GM12873 (cell line): ENCODE measurements at regions not wholly inside any gene's neighbourhood (a gene's known extent, or its start where the extent isn't known, plus 50 kb on each side); places are given as distances from the start of the nearest gene placed in this dataset.

Source experiments
- TF ChIP-seq, protein P1 (sequence below): IDR thresholded peaks from 2 replicates; pipeline ENCODE4 v1.5.1; 2012; ENCODE audit warnings: low read depth, mild to moderate bottlenecking, moderate library complexity, low read length, control low read depth; ENCODE audit not compliant: insufficient read depth; ENCODE audit errors: missing control alignments

DNA sequence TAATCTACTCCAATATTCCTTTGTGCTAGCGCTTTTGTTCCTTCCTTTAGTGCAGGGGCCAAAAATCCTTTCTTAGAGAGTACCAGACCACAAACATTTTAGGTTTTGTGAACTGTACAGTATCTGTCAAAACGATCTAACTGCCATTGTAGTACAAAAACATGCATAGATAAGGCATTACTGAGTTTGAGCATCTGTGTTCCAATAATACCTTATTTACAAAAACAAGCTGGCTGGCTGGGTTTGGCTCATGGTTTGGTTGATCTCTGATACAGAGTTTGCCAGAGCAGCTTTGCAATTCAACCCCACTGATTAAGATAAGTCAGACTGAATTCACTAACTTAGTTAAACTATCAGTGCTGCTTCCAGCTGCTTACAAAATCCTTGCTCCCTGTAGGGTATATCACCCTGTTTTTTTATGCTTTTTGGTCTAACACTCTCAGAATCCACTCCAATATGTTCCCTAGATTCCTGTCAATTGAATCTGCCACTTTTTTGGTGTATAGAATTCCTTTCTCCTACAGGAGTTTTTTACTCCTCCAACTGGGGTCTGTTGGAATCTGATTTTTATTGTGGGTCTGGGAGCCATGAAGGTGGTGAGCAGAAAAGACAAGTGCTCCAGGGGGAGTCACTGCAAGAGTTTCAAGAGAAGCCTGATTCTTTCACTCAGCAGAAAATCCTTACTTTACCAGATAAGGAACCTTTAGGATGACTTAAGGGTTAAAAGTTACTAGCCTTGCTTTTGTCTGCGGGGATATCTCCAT lies 1399.4 kb downstream of the EFNB2 start:
- TF ChIP-seq, protein P1, sequence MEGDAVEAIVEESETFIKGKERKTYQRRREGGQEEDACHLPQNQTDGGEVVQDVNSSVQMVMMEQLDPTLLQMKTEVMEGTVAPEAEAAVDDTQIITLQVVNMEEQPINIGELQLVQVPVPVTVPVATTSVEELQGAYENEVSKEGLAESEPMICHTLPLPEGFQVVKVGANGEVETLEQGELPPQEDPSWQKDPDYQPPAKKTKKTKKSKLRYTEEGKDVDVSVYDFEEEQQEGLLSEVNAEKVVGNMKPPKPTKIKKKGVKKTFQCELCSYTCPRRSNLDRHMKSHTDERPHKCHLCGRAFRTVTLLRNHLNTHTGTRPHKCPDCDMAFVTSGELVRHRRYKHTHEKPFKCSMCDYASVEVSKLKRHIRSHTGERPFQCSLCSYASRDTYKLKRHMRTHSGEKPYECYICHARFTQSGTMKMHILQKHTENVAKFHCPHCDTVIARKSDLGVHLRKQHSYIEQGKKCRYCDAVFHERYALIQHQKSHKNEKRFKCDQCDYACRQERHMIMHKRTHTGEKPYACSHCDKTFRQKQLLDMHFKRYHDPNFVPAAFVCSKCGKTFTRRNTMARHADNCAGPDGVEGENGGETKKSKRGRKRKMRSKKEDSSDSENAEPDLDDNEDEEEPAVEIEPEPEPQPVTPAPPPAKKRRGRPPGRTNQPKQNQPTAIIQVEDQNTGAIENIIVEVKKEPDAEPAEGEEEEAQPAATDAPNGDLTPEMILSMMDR = no peak

- TF ChIP-seq, protein P1 = no peak
These were observed 1407.7 kb downstream of the EFNB2 start for GRCh38 chr13:105127732-105128131.

- TF ChIP-seq, protein P1 = no peak
These were observed 1414.2 kb downstream of the EFNB2 start for GRCh38 chr13:105121221-105121620.

- TF ChIP-seq, protein P1 = no peak
These were observed 1417.0 kb downstream of the EFNB2 start for GRCh38 chr13:105118426-105118985.

DNA sequence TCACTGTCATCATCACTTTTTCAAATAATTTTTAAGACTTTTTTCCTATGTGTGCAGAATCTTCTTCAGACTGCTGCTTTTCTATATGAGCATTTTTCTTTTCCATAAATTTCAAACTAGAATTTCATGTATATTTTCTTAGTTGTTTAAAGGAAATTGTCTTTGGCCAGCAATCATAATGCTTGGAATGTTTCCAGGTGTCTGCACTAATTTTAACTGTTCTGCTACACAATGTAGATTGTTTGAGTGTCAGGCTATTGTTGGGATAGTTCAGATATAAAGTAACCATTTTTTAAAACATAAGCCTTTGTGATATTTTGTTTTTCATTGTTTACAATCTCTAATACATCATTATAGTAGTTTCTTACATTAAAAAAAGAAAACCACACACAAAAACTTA lies 1418.5 kb downstream of the EFNB2 start:
- TF ChIP-seq, protein P1 = no peak

GRCh38 chr13:105112561-105112960 lies 1422.9 kb downstream of the EFNB2 start:
- TF ChIP-seq, protein P1 = no peak

DNA sequence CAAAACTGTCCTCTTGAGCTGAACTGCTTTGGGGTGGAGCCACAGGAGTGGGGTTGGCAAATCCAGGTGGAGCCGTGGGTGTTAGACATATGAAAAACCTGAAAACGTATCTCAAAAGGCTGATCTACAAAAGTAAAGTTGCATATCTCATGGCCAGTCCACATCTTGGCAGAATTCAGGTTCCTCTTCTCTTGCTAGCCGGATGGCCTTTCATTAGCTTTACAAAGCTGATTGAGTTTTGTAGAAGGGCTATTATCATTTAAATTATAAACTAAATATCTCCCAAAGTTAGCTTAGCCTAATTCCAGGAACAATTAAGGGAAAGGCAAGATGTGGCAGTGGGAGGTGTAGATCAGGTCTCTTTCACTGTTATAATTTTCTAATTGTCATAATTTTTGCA lies 1427.7 kb downstream of the EFNB2 start:
- TF ChIP-seq, protein P1 = no peak
